H1 (cell line): ENCODE measurements at regions not wholly inside any gene's neighbourhood (a gene's known extent, or its start where the extent isn't known, plus 50 kb on each side); places are given as distances from the start of the nearest gene placed in this dataset.

Source experiments
- CTCF ChIA-PET: fragments of 300-600 bp; sonication (Branson Sonifier 250); formaldehyde crosslinking; loops from one replicate; lab custom pipeline; 2021; ENCODE audit not compliant: partially characterized antibody; lab: Charles Lee
- POLR2A ChIA-PET: fragments of 300-600 bp; sonication (Branson Sonifier 250); formaldehyde crosslinking; loops from one replicate; lab custom pipeline; 2021; ENCODE audit warnings: inconsistent platforms; ENCODE audit not compliant: partially characterized antibody; lab: Charles Lee
- DNase-seq, 2 experiments: peaks; one replicate each; pipeline versions ENCODE4 v3.0.0 to v3.0.0-alpha.2; 2010 to 2022; ENCODE audit warnings: low spot score in 2 of 2, low read depth in 1 of 2, mixed read lengths in 1 of 2
- FAIRE-seq: peaks from 2 replicates; lab custom pipeline; 2011; peaks lifted over from hg19 to GRCh38; lab: Jason Lieb, UNC
- H2AFZ ChIP-seq: 2 replicates; pipeline ENCODE4 v1.8.1; 2012; ENCODE audit warnings: low read length, inconsistent platforms
- H2AK5ac ChIP-seq: 2 replicates; pipeline ENCODE4 v1.6.1; 2013; ENCODE audit warnings: low read depth, low read length
- H2BK120ac ChIP-seq: replicated peaks from 2 replicates; pipeline ENCODE3; 2013; ENCODE audit warnings: low read depth, low read length, inconsistent platforms
- H2BK12ac ChIP-seq: 2 replicates; pipeline ENCODE4 v1.6.1; 2013; ENCODE audit warnings: low read depth, low read length
- H2BK15ac ChIP-seq: 2 replicates; pipeline ENCODE4 v1.6.1; 2013; ENCODE audit warnings: low read length
- H2BK20ac ChIP-seq: 2 replicates; pipeline ENCODE4 v1.6.1; 2013; ENCODE audit warnings: low read length
- H2BK5ac ChIP-seq: 2 replicates; pipeline ENCODE4 v1.6.1; 2013; ENCODE audit warnings: low read depth, low read length
- H3K14ac ChIP-seq: 2 replicates; pipeline ENCODE4 v1.6.1; 2013; ENCODE audit warnings: inconsistent platforms; ENCODE audit not compliant: insufficient read length
- H3K18ac ChIP-seq: 2 replicates; pipeline ENCODE4 v1.6.1; 2013; ENCODE audit warnings: low read length; ENCODE audit errors: extremely low read depth
- H3K23ac ChIP-seq: 2 replicates; pipeline ENCODE4 v1.6.1; 2013; ENCODE audit warnings: inconsistent platforms; ENCODE audit not compliant: insufficient read length
- H3K23me2 ChIP-seq: 2 replicates; pipeline ENCODE4 v1.6.1; 2013; ENCODE audit warnings: low read depth, low read length
- H3K27ac ChIP-seq: 2 replicates; pipeline ENCODE4 v1.6.1; 2011; ENCODE audit warnings: low read depth, low read length, inconsistent platforms
- H3K27me3 ChIP-seq, 4 experiments: replicated peaks in 1 of 4; 1 replicate in 1 of 4; 2 replicates in 3 of 4; pipeline versions ENCODE4 v1.6.1 to v1.8.1; 2011 to 2013; ENCODE audit warnings: low read length in 3 of 4, mild to moderate bottlenecking in 3 of 4, inconsistent platforms in 2 of 4, mixed read lengths in 2 of 4, moderate library complexity in 1 of 4; ENCODE audit not compliant: control insufficient read depth in 3 of 4, insufficient read depth in 3 of 4; ENCODE audit errors: extremely low read depth in 1 of 4
- H3K36me3 ChIP-seq, 4 experiments: 2 replicates each; pipeline versions ENCODE4 v1.6.1 to v1.8.1; 2011 to 2013; ENCODE audit warnings: mild to moderate bottlenecking in 4 of 4, low read length in 3 of 4, moderate library complexity in 2 of 4, control low read depth in 1 of 4, inconsistent platforms in 1 of 4; ENCODE audit not compliant: insufficient read depth in 4 of 4, control insufficient read depth in 2 of 4
- H3K4ac ChIP-seq: replicated peaks from 2 replicates; pipeline ENCODE3; 2013; ENCODE audit warnings: low read length, low read depth, mixed read lengths, inconsistent platforms; ENCODE audit not compliant: insufficient read length
- H3K4me1 ChIP-seq, 4 experiments: replicated peaks in 1 of 4; 1 replicate in 1 of 4; 2 replicates in 3 of 4; pipeline versions ENCODE4 v1.6.1 to v1.8.1; 2011 to 2013; ENCODE audit warnings: low read length in 3 of 4, inconsistent platforms in 2 of 4, mixed read lengths in 1 of 4; ENCODE audit not compliant: insufficient read depth in 4 of 4, control insufficient read depth in 3 of 4
- H3K4me2 ChIP-seq, 2 experiments: 2 replicates each; pipeline versions ENCODE4 v1.6.1 to v1.8.1; 2011 to 2013; ENCODE audit warnings: low read depth in 2 of 2, low read length in 2 of 2, control low read depth in 1 of 2, inconsistent platforms in 1 of 2, mild to moderate bottlenecking in 1 of 2; ENCODE audit not compliant: insufficient read depth in 1 of 2
- H3K4me3 ChIP-seq, 4 experiments: fragments of 200-600, 300-600 bp in 1 of 4; sonication (generic), shearing (Covaris generic), sonication (Bioruptor Twin) in 1 of 4; 2 replicates each; pipeline versions ENCODE4 v1.5.1 to v1.8.1; 2011 to 2016; ENCODE audit warnings: low read length in 4 of 4, low read depth in 3 of 4, control low read depth in 2 of 4, inconsistent platforms in 2 of 4, mild to moderate bottlenecking in 2 of 4, mixed read lengths in 1 of 4, moderate library complexity in 1 of 4; ENCODE audit not compliant: insufficient read depth in 2 of 4; ENCODE audit errors: extremely low read depth in 1 of 4
- H3K56ac ChIP-seq: replicated peaks from 2 replicates; pipeline ENCODE3; 2013; ENCODE audit warnings: low read depth, mild to moderate bottlenecking, mixed read lengths, low read length, inconsistent platforms; ENCODE audit not compliant: insufficient read length
- H3K79me1 ChIP-seq: 2 replicates; pipeline ENCODE4 v1.6.1; 2013; ENCODE audit warnings: low read depth, low read length, control low read depth
- H3K79me2 ChIP-seq, 2 experiments: 2 replicates each; pipeline versions ENCODE4 v1.6.1 to v1.8.1; 2012 to 2013; ENCODE audit warnings: low read length in 2 of 2, mild to moderate bottlenecking in 2 of 2, inconsistent platforms in 1 of 2; ENCODE audit not compliant: insufficient read depth in 2 of 2, control insufficient read depth in 1 of 2
- H3K9ac ChIP-seq, 4 experiments: replicated peaks in 1 of 4; 1 replicate in 1 of 4; 2 replicates in 3 of 4; pipeline versions ENCODE4 v1.6.1 to v1.8.1; 2011 to 2013; ENCODE audit warnings: low read depth in 3 of 4, low read length in 3 of 4, control low read depth in 2 of 4, mild to moderate bottlenecking in 2 of 4, moderate library complexity in 2 of 4, inconsistent platforms in 1 of 4; ENCODE audit errors: extremely low read depth in 1 of 4
- H3K9me3 ChIP-seq, 2 experiments: 2 replicates each; pipeline versions ENCODE4 v1.6.1 to v1.8.1; 2012 to 2013; ENCODE audit warnings: mild to moderate bottlenecking in 2 of 2, moderate library complexity in 2 of 2, control low read depth in 1 of 2, inconsistent platforms in 1 of 2, low read depth in 1 of 2, low read length in 1 of 2, mixed read lengths in 1 of 2; ENCODE audit not compliant: insufficient read depth in 2 of 2
- H4K20me1 ChIP-seq, 2 experiments: replicated peaks in 1 of 2; 2 replicates each; pipeline versions ENCODE3 to v1.8.1; 2011 to 2013; ENCODE audit warnings: inconsistent platforms in 2 of 2, low read length in 2 of 2, mild to moderate bottlenecking in 1 of 2; ENCODE audit not compliant: insufficient read depth in 2 of 2, control insufficient read depth in 1 of 2
- H4K5ac ChIP-seq: 2 replicates; pipeline ENCODE4 v1.6.1; 2013; ENCODE audit warnings: low read length, low read depth, mixed read lengths, inconsistent platforms; ENCODE audit not compliant: insufficient read length
- H4K8ac ChIP-seq: 2 replicates; pipeline ENCODE4 v1.8.0; 2013; ENCODE audit warnings: mild to moderate bottlenecking, moderate library complexity, low read length, inconsistent platforms; ENCODE audit not compliant: insufficient read depth; ENCODE audit errors: extremely low read depth
- H4K91ac ChIP-seq: replicated peaks from 2 replicates; pipeline ENCODE3; 2013; ENCODE audit warnings: low read length, mixed read lengths, inconsistent platforms; ENCODE audit not compliant: insufficient read length
- ATF3 ChIP-seq: IDR thresholded peaks from 2 replicates; pipeline ENCODE4 v1.6.1; 2011; ENCODE audit warnings: low read depth, mild to moderate bottlenecking, low read length; ENCODE audit not compliant: insufficient read depth
- BCL11A ChIP-seq, 2 experiments: IDR thresholded peaks; one replicate each; pipeline ENCODE4 v1.6.1; 2011; ENCODE audit warnings: low read depth in 2 of 2, low read length in 2 of 2, mild to moderate bottlenecking in 2 of 2
- CEBPB ChIP-seq: IDR thresholded peaks from 2 replicates; pipeline ENCODE4 v1.6.1; 2012; ENCODE audit warnings: low read depth, low read length
- EGR1 ChIP-seq: IDR thresholded peaks from 2 replicates; pipeline ENCODE4 v1.6.1; 2011; ENCODE audit warnings: low read depth, low read length, borderline replicate concordance
- EZH2 ChIP-seq: fragments of 200-600 bp; sonication (generic); IDR thresholded peaks from 2 replicates; pipeline ENCODE4 v1.7.1; 2012; ENCODE audit warnings: low read depth, mild to moderate bottlenecking, moderate library complexity, low read length, inconsistent platforms; ENCODE audit not compliant: severe bottlenecking
- RAD21 ChIP-seq, 2 experiments: IDR thresholded peaks in 1 of 2; conservative IDR thresholded peaks in 1 of 2; 2 replicates each; pipeline ENCODE4 v1.6.1; 2011; ENCODE audit warnings: low read depth in 2 of 2, low read length in 2 of 2, improper control_type of control experiment in 1 of 2, inconsistent platforms in 1 of 2, mild to moderate bottlenecking in 1 of 2, moderate library complexity in 1 of 2
- SAP30 ChIP-seq: fragments of 300-600 bp; sonication (generic); IDR thresholded peaks from 2 replicates; pipeline ENCODE4 v1.7.1; 2012; ENCODE audit warnings: low read length, moderate library complexity, mild to moderate bottlenecking, inconsistent platforms; ENCODE audit not compliant: insufficient read depth, insufficient replicate concordance
- SIX5 ChIP-seq: IDR thresholded peaks from 2 replicates; pipeline ENCODE4 v1.6.1; 2011; ENCODE audit warnings: mild to moderate bottlenecking, low read depth, low read length
- SP2 ChIP-seq: IDR thresholded peaks from 2 replicates; pipeline ENCODE4 v1.6.1; 2012; ENCODE audit warnings: mild to moderate bottlenecking, low read length, inconsistent platforms
- SRF ChIP-seq: IDR thresholded peaks from 2 replicates; pipeline ENCODE4 v1.6.1; 2011; ENCODE audit warnings: mild to moderate bottlenecking, low read depth, low read length, moderate library complexity
- SUZ12 ChIP-seq: fragments of 200-600 bp; sonication (generic); IDR thresholded peaks from 2 replicates; pipeline ENCODE4 v1.6.1; 2012; ENCODE audit warnings: mild to moderate bottlenecking, inconsistent platforms, low read length, moderate library complexity, mixed read lengths
- TAF1 ChIP-seq: IDR thresholded peaks from 2 replicates; pipeline ENCODE4 v1.6.1; 2011; ENCODE audit warnings: mild to moderate bottlenecking, low read depth, low read length
- TBP ChIP-seq: IDR thresholded peaks from 2 replicates; pipeline ENCODE4 v1.6.1; 2011; ENCODE audit warnings: low read depth, low read length, improper control_type of control experiment
- YY1 ChIP-seq: IDR thresholded peaks from 2 replicates; pipeline ENCODE4 v1.6.1; 2011; ENCODE audit warnings: low read depth, mild to moderate bottlenecking, low read length
- WGBS, 2 experiments: shearing (Covaris generic) in 1 of 2; methylation state at CpG; one replicate each; pipeline versions ENCODE4 v1.1.6 to v1.1.7; 2013 to 2015; ENCODE audit warnings: low lambda C conversion rate in 2 of 2, mixed read lengths in 2 of 2, inconsistent platforms in 1 of 2, low coverage in 1 of 2, missing lambda C conversion rate in 1 of 2; ENCODE audit not compliant: insufficient replicate concordance in 2 of 2, insufficient coverage in 1 of 2, insufficient read length in 1 of 2; ENCODE audit errors: extremely low coverage in 1 of 2, missing lambda C conversion rate in 1 of 2; 5-methylcytosine and 5-hydroxymethylcytosine counted together
- TF ChIP-seq, protein P1 (sequence below): IDR thresholded peaks from 2 replicates; pipeline ENCODE4 v1.6.1; 2012; ENCODE audit warnings: inconsistent platforms

DNA sequence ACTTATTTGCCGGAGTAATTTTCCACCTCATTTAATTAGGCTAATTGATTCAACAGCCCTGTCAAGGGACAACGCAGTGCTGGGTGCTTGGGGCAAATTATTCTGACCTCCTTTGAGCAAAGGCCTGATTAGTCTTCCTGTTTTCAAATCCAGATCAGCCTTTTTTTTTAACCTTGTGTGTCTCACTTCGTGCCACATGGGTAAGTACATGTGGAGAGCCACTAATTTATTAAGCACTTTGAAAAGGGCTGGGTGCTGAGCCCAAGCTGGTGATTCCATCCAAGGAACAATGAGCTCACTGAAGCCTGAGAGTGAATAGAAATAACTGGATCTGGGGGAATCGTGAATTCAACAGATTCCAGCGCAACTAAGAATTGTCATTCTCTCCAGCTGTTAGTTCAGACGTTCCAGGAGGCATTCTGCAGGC is 229.3 kb downstream of the CLIC5 start:
- H2AK5ac ChIP-seq = no peak overlapping the region
- no peak overlapping the region for H2BK15ac ChIP-seq
- no peak overlapping the region for H2BK12ac ChIP-seq
- H3K27ac ChIP-seq = no peak overlapping the region
- H2BK5ac ChIP-seq = no peak overlapping the region
- no peak overlapping the region for H3K4me2 ChIP-seq
- 84% methylated on average over 6 of the region's 6 CpGs; no CpG with 5 or more reads in 1 of the 2 experiments for WGBS, 2 experiments
- H3K9me3 ChIP-seq = no peaks in the 10 kb centered on the region
- no peak overlapping the region for H3K9ac ChIP-seq
- H4K5ac ChIP-seq = no peak overlapping the region
- no peak overlapping the region for H3K18ac ChIP-seq
- H2BK20ac ChIP-seq = no peak overlapping the region
- H4K8ac ChIP-seq = no peak overlapping the region
- no peak overlapping the region for H3K4me3 ChIP-seq
- CTCF ChIA-PET = interaction anchor here (1.4 to 4.1 kb wide), 2 partner anchors 9 to 26 kb away, joined by 3 to 17 read pairs; no protein-coding TSS in a partner anchor
- no peaks in the 10 kb centered on the region for H4K20me1 ChIP-seq
- H3K27me3 ChIP-seq = no peaks in the 10 kb centered on the region
- H3K23ac ChIP-seq = no peak overlapping the region
- FAIRE-seq (no peak), DNase-seq (no peak)
- no peaks in the 10 kb centered on the region for H3K23me2 ChIP-seq
- H3K4me1 ChIP-seq = no peaks in the 10 kb centered on the region
- no peaks in the 10 kb centered on the region for H3K36me3 ChIP-seq
- H3K56ac ChIP-seq = no peak overlapping the region
- H2BK120ac ChIP-seq = no peak overlapping the region
- no peak overlapping the region for H2AFZ ChIP-seq
- H3K4ac ChIP-seq = no peak overlapping the region
- no peaks in the 10 kb centered on the region for H3K79me2 ChIP-seq
- H3K79me1 ChIP-seq = no peaks in the 10 kb centered on the region
- H3K14ac ChIP-seq = no peak overlapping the region
- H4K91ac ChIP-seq = no peak overlapping the region
- POLR2A ChIA-PET = no interaction called here
- TF ChIP-seq CEBPB = no peak
- TF ChIP-seq SIX5 = no peak
- no peak for TF ChIP-seq TBP
- no peak for TF ChIP-seq EZH2
- no peak for TF ChIP-seq TAF1
- no peak for TF ChIP-seq ATF3
- no peak for TF ChIP-seq YY1
- TF ChIP-seq SRF = no peak
- no peak for TF ChIP-seq SUZ12
- TF ChIP-seq SP2 = no peak
- no peak for TF ChIP-seq SAP30
- TF ChIP-seq BCL11A (IDR thresholded peaks at IDR 0.05; ENCODE audit: low read depth in 2 of 2, low read length in 2 of 2) = no peak
- TF ChIP-seq, protein P1, sequence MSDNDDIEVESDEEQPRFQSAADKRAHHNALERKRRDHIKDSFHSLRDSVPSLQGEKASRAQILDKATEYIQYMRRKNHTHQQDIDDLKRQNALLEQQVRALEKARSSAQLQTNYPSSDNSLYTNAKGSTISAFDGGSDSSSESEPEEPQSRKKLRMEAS = no peak
- no peak for TF ChIP-seq RAD21 (IDR thresholded peaks at IDR 0.05 in 1 of 2, conservative IDR thresholded peaks at IDR 0.05 in 1 of 2; ENCODE audit: low read depth in 2 of 2, low read length in 2 of 2)
- no peak for TF ChIP-seq EGR1
